ENCODE measurements at regions not wholly inside any gene's neighbourhood (a gene's known extent, or its start where the extent isn't known, plus 50 kb on each side); places are given as distances from the start of the nearest gene placed in this dataset.
A peak's percentile ranks its signal among the peaks of the same experiment; 100 is the strongest.
"Not testable (repeated sequence)": the region's sequence is repeated elsewhere in the genome, so short reads cannot be mapped to it uniquely, and the experiment has no call there.

DNA sequence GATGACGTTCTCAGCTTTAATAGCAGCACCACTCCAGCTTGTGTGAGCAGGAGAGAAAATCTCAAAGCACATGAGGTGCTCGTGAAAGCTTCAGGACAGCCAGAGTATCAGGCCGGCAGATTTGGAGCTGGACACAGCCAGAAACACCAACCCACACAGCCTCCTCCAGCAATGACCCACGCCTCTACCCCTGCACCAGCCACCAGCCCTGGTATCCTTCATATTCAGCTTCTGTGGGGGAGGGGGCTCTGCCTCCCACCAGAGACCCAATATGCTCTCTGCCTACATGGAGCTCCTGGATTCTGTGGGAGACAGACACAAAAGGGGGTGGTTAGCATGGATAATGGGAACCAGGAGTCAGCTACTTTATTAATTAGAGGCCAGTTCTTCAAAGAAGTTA lies 133.6 kb upstream of the FMN2 start:
- Histone ChIP-seq H3K9ac (ENCODE audit: low read length) (no peak overlapping the region), H3K36me3 (ENCODE audit: control insufficient read depth, insufficient read depth, low read length, severe bottlenecking) (no peaks in the 10 kb centered on the region), H3K9me3 (ENCODE audit: control insufficient read depth, low read length) (no peaks in the 10 kb centered on the region), H3K4me3 (ENCODE audit: low read length) (no peak overlapping the region), H3K27me3 (replicated peaks; ENCODE audit: control insufficient read depth, insufficient read depth, low read length) (peaks cover 56% of the 10 kb centered on the region), H3K4me1 (ENCODE audit: control insufficient read depth, insufficient read depth, low read length) (no peaks in the 10 kb centered on the region)
- DNase-seq (ENCODE audit: low read depth), result no peak

DNA sequence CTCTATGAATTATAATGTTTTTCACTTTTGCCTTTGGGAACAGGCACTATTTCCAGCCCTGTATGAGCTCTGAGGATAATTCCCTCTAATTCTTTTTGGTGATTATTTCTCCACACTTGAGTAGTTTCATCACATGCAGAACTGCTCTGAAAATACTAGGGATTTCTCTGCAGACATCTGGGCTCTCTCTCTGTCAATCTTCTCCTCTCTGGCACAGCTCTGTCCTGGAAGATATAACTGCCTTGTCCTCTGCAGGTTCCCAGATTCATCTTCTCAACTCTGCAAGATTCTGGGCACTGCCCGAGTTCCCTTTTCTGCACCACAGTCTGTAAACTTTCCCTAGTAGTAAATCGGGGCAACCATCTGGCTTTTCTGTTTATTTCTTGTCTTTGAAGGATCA lies 131.3 kb upstream of the FMN2 start:
- no peak overlapping the region for H3K9ac ChIP-seq (ENCODE audit: low read length)
- H3K4me1 ChIP-seq (ENCODE audit: control insufficient read depth, insufficient read depth, low read length), result no peaks in the 10 kb centered on the region
- H3K4me3 ChIP-seq (ENCODE audit: low read length), result no peak overlapping the region
- DNase-seq (ENCODE audit: low read depth), result no peak
- H3K27me3 ChIP-seq (replicated peaks; ENCODE audit: control insufficient read depth, insufficient read depth, low read length), result peaks cover 55% of the 10 kb centered on the region
- H3K36me3 ChIP-seq (ENCODE audit: control insufficient read depth, insufficient read depth, low read length, severe bottlenecking), result no peaks in the 10 kb centered on the region
- H3K9me3 ChIP-seq (ENCODE audit: control insufficient read depth, low read length), result no peaks in the 10 kb centered on the region

DNA sequence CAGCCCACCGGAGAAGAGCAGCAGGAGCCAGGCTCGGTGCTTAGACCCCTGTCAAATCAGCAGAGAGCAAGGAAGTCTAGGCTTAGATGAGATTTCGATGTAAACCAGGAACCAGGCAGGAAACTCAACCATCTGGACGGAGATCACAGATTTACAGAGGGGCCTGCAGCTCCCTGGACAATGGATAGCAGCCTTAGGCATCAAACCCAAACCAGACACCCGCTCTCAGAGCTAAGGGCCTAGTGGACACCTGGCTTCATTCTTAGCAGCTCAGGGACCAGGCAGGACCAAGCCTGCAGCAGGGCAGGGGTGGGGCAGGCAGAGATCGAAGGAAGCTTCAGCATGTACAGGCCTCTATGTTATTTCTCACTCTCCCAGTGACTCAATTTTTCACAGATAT lies 127.8 kb upstream of the FMN2 start:
- Histone ChIP-seq H3K9ac (ENCODE audit: low read length) (no peak overlapping the region), H3K4me1 (ENCODE audit: control insufficient read depth, insufficient read depth, low read length) (no peaks in the 10 kb centered on the region), H3K36me3 (ENCODE audit: control insufficient read depth, insufficient read depth, low read length, severe bottlenecking) (no peaks in the 10 kb centered on the region), H3K27me3 (replicated peaks; ENCODE audit: control insufficient read depth, insufficient read depth, low read length) (peaks cover 39% of the 10 kb centered on the region), H3K4me3 (ENCODE audit: low read length) (no peak overlapping the region), H3K9me3 (ENCODE audit: control insufficient read depth, low read length) (no peaks in the 10 kb centered on the region)
- no peak for DNase-seq (ENCODE audit: low read depth)

DNA sequence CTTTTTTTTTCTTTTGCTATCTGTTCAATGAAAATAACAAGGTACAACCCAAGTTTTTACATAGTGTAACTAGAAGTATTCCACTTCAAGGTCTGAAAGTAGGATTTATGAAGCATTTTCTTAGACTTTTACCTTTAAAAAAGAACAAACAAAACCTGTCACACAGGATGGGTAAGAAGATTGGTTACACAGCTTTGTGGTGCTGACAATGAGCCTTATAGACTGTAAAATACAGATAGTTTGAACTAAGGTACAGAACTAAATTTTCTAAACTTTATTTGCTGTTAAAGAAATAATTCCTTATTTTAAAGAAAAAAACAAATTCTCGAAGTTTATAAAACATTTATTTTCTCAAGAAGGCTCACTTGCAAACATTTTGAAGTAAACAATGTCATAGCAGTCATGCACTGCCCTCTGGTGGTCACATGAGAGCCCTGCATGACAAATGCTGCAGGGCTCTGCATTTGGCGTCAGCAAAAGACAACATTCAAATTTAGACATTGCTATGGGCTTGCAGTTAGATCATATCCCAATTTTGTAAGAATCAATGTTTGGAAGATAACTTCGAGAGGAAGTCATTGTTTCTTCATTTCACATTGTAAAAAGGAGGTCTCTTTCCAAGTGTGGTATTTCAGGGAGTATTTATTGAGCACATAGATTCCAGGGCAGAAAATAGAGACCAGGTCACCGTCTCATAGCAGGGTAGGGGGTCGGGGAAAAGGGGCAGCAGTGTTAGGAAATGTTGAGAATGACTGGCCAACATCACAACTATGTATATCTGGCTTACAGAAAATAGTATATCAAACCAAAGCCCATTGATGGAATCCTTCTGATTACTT lies 115.3 kb upstream of the FMN2 start:
- H3K4me3 ChIP-seq (ENCODE audit: low read length), result no peak overlapping the region
- no peaks in the 10 kb centered on the region for H3K4me1 ChIP-seq (ENCODE audit: control insufficient read depth, insufficient read depth, low read length)
- peaks cover 25% of the 10 kb centered on the region for H3K27me3 ChIP-seq (replicated peaks; ENCODE audit: control insufficient read depth, insufficient read depth, low read length)
- H3K9me3 ChIP-seq (ENCODE audit: control insufficient read depth, low read length), result peaks cover 17% of the 10 kb centered on the region
- peak; percentile 86 for DNase-seq (ENCODE audit: low read depth)
- H3K9ac ChIP-seq (ENCODE audit: low read length), result no peak overlapping the region
- H3K36me3 ChIP-seq (ENCODE audit: control insufficient read depth, insufficient read depth, low read length, severe bottlenecking), result no peaks in the 10 kb centered on the region

DNA sequence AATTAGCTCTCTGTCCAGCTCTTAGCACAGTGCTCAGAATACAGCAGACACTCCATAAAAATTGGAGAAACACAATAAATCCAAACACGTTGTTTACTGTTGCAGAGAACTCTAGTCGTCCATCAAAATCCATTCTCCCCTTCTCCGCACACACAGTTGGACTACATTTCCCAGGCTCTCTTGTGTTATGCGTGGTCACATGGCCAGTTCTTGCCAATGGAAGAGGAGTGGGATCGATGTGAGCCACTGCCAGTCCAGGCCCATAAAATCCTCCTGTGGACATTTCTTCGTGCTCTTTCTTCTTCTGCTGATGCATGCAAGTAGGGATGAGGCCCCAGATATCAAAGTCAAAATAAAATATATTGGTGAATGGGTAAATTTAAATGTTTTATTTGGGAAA lies 114.3 kb upstream of the FMN2 start:
- Histone ChIP-seq H3K4me1 (ENCODE audit: control insufficient read depth, insufficient read depth, low read length) (no peaks in the 10 kb centered on the region), H3K9ac (ENCODE audit: low read length) (no peak overlapping the region), H3K36me3 (ENCODE audit: control insufficient read depth, insufficient read depth, low read length, severe bottlenecking) (no peaks in the 10 kb centered on the region), H3K27me3 (replicated peaks; ENCODE audit: control insufficient read depth, insufficient read depth, low read length) (peaks cover 28% of the 10 kb centered on the region), H3K4me3 (ENCODE audit: low read length) (no peak overlapping the region), H3K9me3 (ENCODE audit: control insufficient read depth, low read length) (peaks cover 17% of the 10 kb centered on the region)
- no peak for DNase-seq (ENCODE audit: low read depth)

GRCh38 chr1:239979456-239979855 lies 112.2 kb upstream of the FMN2 start:
- peaks cover 9% of the 10 kb centered on the region for H3K27me3 ChIP-seq (replicated peaks; ENCODE audit: control insufficient read depth, insufficient read depth, low read length)
- H3K36me3 ChIP-seq (ENCODE audit: control insufficient read depth, insufficient read depth, low read length, severe bottlenecking), result no peaks in the 10 kb centered on the region
- H3K9me3 ChIP-seq (ENCODE audit: control insufficient read depth, low read length), result peaks cover 17% of the 10 kb centered on the region
- no peak overlapping the region for H3K4me3 ChIP-seq (ENCODE audit: low read length)
- no peak overlapping the region for H3K9ac ChIP-seq (ENCODE audit: low read length)
- no peaks in the 10 kb centered on the region for H3K4me1 ChIP-seq (ENCODE audit: control insufficient read depth, insufficient read depth, low read length)
- no peak for DNase-seq (ENCODE audit: low read depth)

GRCh38 chr1:239982762-239983161 lies 108.9 kb upstream of the FMN2 start:
- H3K4me1 ChIP-seq (ENCODE audit: control insufficient read depth, insufficient read depth, low read length), result no peaks in the 10 kb centered on the region
- H3K9me3 ChIP-seq (ENCODE audit: control insufficient read depth, low read length), result peaks cover 19% of the 10 kb centered on the region
- H3K27me3 ChIP-seq (replicated peaks; ENCODE audit: control insufficient read depth, insufficient read depth, low read length), result peaks cover 8% of the 10 kb centered on the region
- DNase-seq (ENCODE audit: low read depth), result peak; percentile 7
- H3K36me3 ChIP-seq (ENCODE audit: control insufficient read depth, insufficient read depth, low read length, severe bottlenecking), result no peaks in the 10 kb centered on the region
- H3K4me3 ChIP-seq (ENCODE audit: low read length), result no peak overlapping the region
- no peak overlapping the region for H3K9ac ChIP-seq (ENCODE audit: low read length)

DNA sequence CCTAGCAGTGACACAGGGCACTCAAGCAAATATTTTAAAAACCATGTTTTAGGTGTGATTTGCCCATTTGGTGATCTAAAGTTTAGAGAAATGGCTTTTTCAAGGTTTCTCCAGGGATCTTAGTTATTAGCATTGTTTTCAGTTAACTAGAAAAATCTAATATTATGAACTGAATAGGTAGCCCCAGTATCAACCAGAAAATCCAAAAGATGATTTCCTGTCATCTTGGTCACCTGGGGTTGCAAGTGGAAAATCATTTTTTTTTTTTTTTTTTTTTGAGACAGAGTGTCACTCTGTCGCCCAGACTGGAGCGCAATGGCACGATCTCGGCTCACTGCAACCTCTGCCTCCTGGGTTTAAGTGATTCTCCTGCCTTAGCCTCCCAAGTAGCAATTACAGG lies 106.6 kb upstream of the FMN2 start:
- Histone ChIP-seq H3K4me3 (ENCODE audit: low read length) (no peak overlapping the region), H3K9ac (ENCODE audit: low read length) (no peak overlapping the region), H3K36me3 (ENCODE audit: control insufficient read depth, insufficient read depth, low read length, severe bottlenecking) (no peaks in the 10 kb centered on the region), H3K9me3 (ENCODE audit: control insufficient read depth, low read length) (peaks cover 3% of the 10 kb centered on the region), H3K4me1 (ENCODE audit: control insufficient read depth, insufficient read depth, low read length) (no peaks in the 10 kb centered on the region), H3K27me3 (replicated peaks; ENCODE audit: control insufficient read depth, insufficient read depth, low read length) (peaks cover 14% of the 10 kb centered on the region)
- DNase-seq (ENCODE audit: low read depth), result no peak

DNA sequence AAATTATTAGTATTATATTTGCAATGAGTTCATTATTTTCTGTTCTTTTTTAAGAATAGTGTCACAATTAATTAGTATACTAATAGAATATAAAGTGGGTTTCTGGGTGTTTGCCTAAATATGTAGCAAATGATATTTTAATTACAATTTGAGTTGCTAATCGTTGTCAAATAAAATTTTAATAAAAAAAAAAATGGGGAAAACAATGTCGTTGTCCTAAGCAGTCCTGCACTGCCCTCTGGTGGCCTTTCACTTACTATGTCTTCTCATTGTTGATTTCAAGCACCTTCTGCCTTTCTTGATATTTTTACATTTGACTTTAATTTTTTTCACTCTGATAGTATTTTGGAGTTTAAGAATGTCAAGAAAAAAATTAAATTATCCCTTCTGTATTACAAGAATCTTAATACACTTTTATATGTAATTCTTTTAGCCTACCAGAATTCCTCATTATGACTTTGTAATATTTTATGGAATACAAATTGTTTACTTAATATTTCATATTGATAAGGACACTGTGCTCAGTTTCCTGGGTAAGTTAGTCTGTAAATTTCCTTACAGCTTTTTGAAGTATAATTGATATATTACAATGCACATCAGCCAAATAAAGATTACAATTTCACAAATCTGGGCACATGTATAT lies 104.5 kb upstream of the FMN2 start:
- Histone ChIP-seq H3K9ac (ENCODE audit: low read length) (no peak overlapping the region), H3K4me3 (ENCODE audit: low read length) (no peak overlapping the region), H3K36me3 (ENCODE audit: control insufficient read depth, insufficient read depth, low read length, severe bottlenecking) (no peaks in the 10 kb centered on the region), H3K4me1 (ENCODE audit: control insufficient read depth, insufficient read depth, low read length) (no peaks in the 10 kb centered on the region), H3K27me3 (replicated peaks; ENCODE audit: control insufficient read depth, insufficient read depth, low read length) (peaks cover 22% of the 10 kb centered on the region), H3K9me3 (ENCODE audit: control insufficient read depth, low read length) (peaks cover 3% of the 10 kb centered on the region)
- DNase-seq (ENCODE audit: low read depth), result peak; percentile 81

DNA sequence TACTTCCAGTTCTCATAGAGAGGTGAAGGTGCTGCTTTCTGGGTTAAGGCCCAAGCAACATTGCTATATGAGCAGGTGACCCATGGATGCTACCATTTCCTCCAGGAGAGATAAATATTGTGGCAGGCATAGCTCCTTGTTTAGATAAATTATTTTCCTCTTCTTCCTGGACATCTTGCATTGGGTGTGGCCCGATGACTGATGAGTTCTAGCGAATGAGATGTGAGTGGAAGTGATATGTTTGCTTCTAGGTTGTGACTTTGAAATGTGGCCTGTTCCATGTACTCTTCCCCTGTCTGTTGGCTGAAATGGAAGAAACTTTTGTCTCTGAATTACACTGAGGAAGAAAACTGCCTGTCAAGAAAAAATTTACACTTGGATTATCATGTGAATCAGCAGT lies 101.7 kb upstream of the FMN2 start:
- Histone ChIP-seq H3K9me3 (ENCODE audit: control insufficient read depth, low read length) (no peaks in the 10 kb centered on the region), H3K9ac (ENCODE audit: low read length) (no peak overlapping the region), H3K4me3 (ENCODE audit: low read length) (no peak overlapping the region), H3K27me3 (replicated peaks; ENCODE audit: control insufficient read depth, insufficient read depth, low read length) (peaks cover 30% of the 10 kb centered on the region), H3K4me1 (ENCODE audit: control insufficient read depth, insufficient read depth, low read length) (no peaks in the 10 kb centered on the region), H3K36me3 (ENCODE audit: control insufficient read depth, insufficient read depth, low read length, severe bottlenecking) (no peaks in the 10 kb centered on the region)
- no peak for DNase-seq (ENCODE audit: low read depth)

DNA sequence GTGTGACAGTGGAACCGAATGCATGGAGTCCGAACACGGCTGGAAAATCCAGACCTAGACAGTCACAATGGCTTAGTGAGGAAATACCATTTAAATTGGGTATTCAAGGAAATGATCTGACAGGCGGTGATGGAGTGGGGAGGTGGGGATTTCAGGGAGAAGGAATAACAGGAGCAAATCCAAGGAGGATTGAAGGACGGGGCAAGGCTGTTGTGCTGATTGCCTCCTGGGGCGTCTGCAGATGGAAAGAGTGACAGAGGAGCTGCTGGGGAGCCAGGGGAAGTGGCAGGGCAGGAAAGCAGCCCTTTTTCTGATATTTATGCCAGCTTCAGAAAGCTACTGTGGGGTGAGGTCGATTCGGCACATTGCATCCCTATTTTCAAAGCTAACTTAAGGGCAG lies 99.1 kb upstream of the FMN2 start:
- DNase-seq (ENCODE audit: low read depth); H3K9ac ChIP-seq (ENCODE audit: low read length); H3K36me3 ChIP-seq (ENCODE audit: control insufficient read depth, insufficient read depth, low read length, severe bottlenecking); H3K9me3 ChIP-seq (ENCODE audit: control insufficient read depth, low read length); H3K4me1 ChIP-seq (ENCODE audit: control insufficient read depth, insufficient read depth, low read length); H3K4me3 ChIP-seq (ENCODE audit: low read length): not testable (repeated sequence)
- H3K27me3 ChIP-seq (replicated peaks; ENCODE audit: control insufficient read depth, insufficient read depth, low read length), result peaks cover 54% of the 10 kb centered on the region

Measured in adipocyte (in vitro differentiated cells).